ENCODE measurements at regions not wholly inside any gene's neighbourhood (a gene's known extent, or its start where the extent isn't known, plus 50 kb on each side); places are given as distances from the start of the nearest gene placed in this dataset.

GRCh38 chr2:181354626-181355025 lies 102.6 kb upstream of the ITGA4 start:
- TF ChIP-seq CTCF (optimal IDR thresholded peaks at IDR 0.05 in 1 of 3, IDR thresholded peaks at IDR 0.05 in 1 of 3, conservative IDR thresholded peaks at IDR 0.05 in 1 of 3; ENCODE audit: extremely low read depth in 1 of 3, insufficient read depth in 2 of 3, low read length in 3 of 3): no peak
- no peak for TF ChIP-seq EZH2 (IDR thresholded peaks at IDR 0.05; ENCODE audit: low read length)
